ENCODE measurements at regions not wholly inside any gene's neighbourhood (a gene's known extent, or its start where the extent isn't known, plus 50 kb on each side); places are given as distances from the start of the nearest gene placed in this dataset.

DNA sequence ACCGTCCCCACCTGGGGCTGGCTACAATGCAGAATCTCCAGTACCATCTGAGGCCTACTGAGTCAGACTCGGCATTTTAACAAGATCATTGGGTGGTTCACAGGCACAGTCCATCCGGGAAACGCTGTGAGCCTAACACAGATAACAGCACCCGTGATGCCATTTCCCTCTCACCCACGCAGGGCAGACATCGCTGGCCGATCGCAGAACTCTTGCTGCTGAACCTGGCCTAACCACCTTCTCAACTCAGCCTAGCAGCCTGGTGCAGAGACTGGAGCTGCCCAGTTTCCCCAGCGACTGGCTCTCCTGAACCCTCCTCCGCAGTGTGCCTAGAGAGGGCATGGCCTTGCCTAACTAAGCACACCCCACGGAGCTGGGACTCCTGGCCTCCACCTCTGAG lies 83.3 kb downstream of the NCOR2 start:
- H2AFZ ChIP-seq (replicated peaks; ENCODE audit: low read length, poor library complexity) = no peak overlapping the region
- no peak overlapping the region for H3K9ac ChIP-seq (ENCODE audit: low read depth, low read length)
- H2BK120ac ChIP-seq (ENCODE audit: low read depth, low read length) = no peak overlapping the region
- DNase-seq = no peak
- H2BK5ac ChIP-seq (ENCODE audit: low read depth, low read length, poor library complexity, severe bottlenecking) = no peak overlapping the region
- no peak overlapping the region for H2AK9ac ChIP-seq (replicated peaks; ENCODE audit: low read depth, low read length, poor library complexity)
- no peak overlapping the region for H4K5ac ChIP-seq (ENCODE audit: low read depth, low read length)
- no peak overlapping the region for H3K23ac ChIP-seq (ENCODE audit: low read depth, low read length)
- 79% methylated on average over 9 of the region's 12 CpGs; no CpG with 5 or more reads in 1 of the 2 experiments for WGBS, 2 experiments (ENCODE audit: extremely low coverage in 2 of 2, insufficient read length in 1 of 2)
- no peak overlapping the region for H2AK5ac ChIP-seq (ENCODE audit: low read depth, low read length)
- H4K91ac ChIP-seq (ENCODE audit: insufficient read depth, low read depth, low read length) = no peak overlapping the region
- intact Hi-C loops (cut with micrococcal nuclease) (no loop called here), in situ Hi-C loops (cut with MboI; ENCODE audit: low sequenced_read_pairs) (no loop called here), dilution Hi-C loops (cut with HindIII; ENCODE audit: low sequenced_read_pairs, unreplicated experiment) (no loop called here)
- no peak overlapping the region for H3K18ac ChIP-seq (ENCODE audit: low read depth, low read length)
- H3K4ac ChIP-seq (ENCODE audit: low read depth, low read length) = no peak overlapping the region
- no peaks in the 10 kb centered on the region for H3K27me3 ChIP-seq (ENCODE audit: control insufficient read depth, insufficient read depth, low read length)
- peaks cover 76% of the 10 kb centered on the region for H4K20me1 ChIP-seq (ENCODE audit: insufficient read depth, low read length)
- no peak overlapping the region for H3K14ac ChIP-seq (replicated peaks; ENCODE audit: low read depth, low read length)
- CTCF ChIA-PET = no interaction called here
- peaks cover 47% of the 10 kb centered on the region for H3K36me3 ChIP-seq (ENCODE audit: control insufficient read depth, insufficient read depth, low read length)
- peaks cover 9% of the 10 kb centered on the region; the same call in 1 of the 2 replicates for H3K4me1 ChIP-seq (ENCODE audit: control insufficient read depth, insufficient read depth, low read length)
- no TSS peak for BruUV-seq (replicated peaks)
- H3K79me1 ChIP-seq (ENCODE audit: low read depth in 1 of 2, low read length in 2 of 2) = peaks cover 34 to 78% of the 10 kb centered on the region in 2 experiments
- H3K4me2 ChIP-seq (ENCODE audit: low read depth, low read length) = no peak overlapping the region
- ATAC-seq (ENCODE audit: low read depth) = no peak
- H3K27ac ChIP-seq (ENCODE audit: insufficient read depth, low read length) = no peak overlapping the region
- H3K56ac ChIP-seq (ENCODE audit: extremely low read depth, insufficient read depth, low read length) = no peak overlapping the region
- peaks cover 4% of the 10 kb centered on the region for H3K9me1 ChIP-seq (ENCODE audit: insufficient read depth, low read length)
- no peak for TF ChIP-seq RAD21 (IDR thresholded peaks at IDR 0.05; ENCODE audit: low read length)
- H2BK15ac ChIP-seq (ENCODE audit: low read depth, low read length) = no peak overlapping the region
- H4K8ac ChIP-seq (ENCODE audit: low read depth in 2 of 2, low read length in 2 of 2) = no peak overlapping the region
- no peak overlapping the region for H3K4me3 ChIP-seq (ENCODE audit: insufficient read depth, low read depth, low read length)
- POLR2A ChIA-PET (ENCODE audit: unreplicated experiment) = no interaction called here
- no peak overlapping the region for H2BK20ac ChIP-seq (ENCODE audit: low read depth, low read length)
- no peaks in the 10 kb centered on the region for H3K9me3 ChIP-seq (ENCODE audit: control insufficient read depth, insufficient read depth, low read length)

Measured in IMR-90 (cell line).